Brain microvascular endothelial cell (primary cell): ENCODE measurements at regions not wholly inside any gene's neighbourhood (a gene's known extent, or its start where the extent isn't known, plus 50 kb on each side); places are given as distances from the start of the nearest gene placed in this dataset.
A peak's percentile ranks its signal among the peaks of the same experiment; 100 is the strongest.

Source experiments
- DNase-seq: peaks from one replicate; pipeline ENCODE4 v3.0.0-alpha.2; 2020
- H3K27ac ChIP-seq: fragments of 250-450 bp; sonication (Bioruptor Pico); 2 replicates; pipeline ENCODE4 v1.5.1; 2020; ENCODE audit warnings: mild to moderate bottlenecking, moderate library complexity
- H3K27me3 ChIP-seq: fragments of 250-450 bp; sonication (Bioruptor Pico); replicated peaks from 2 replicates; pipeline ENCODE4 v1.5.1; 2020; ENCODE audit warnings: mild to moderate bottlenecking
- H3K36me3 ChIP-seq: fragments of 250-450 bp; sonication (Bioruptor Pico); replicated peaks from 2 replicates; pipeline ENCODE4 v1.5.1; 2020; ENCODE audit warnings: mild to moderate bottlenecking
- H3K4me3 ChIP-seq: 2 replicates; pipeline ENCODE4 v1.5.1; 2011; ENCODE audit warnings: low read depth, mild to moderate bottlenecking, control low read depth, low read length, moderate library complexity
- CTCF ChIP-seq: IDR thresholded peaks from 2 replicates; pipeline ENCODE4 v1.5.1; 2011; ENCODE audit warnings: low read depth, mild to moderate bottlenecking, moderate library complexity, low read length, control low read depth, inconsistent platforms; ENCODE audit errors: missing control alignments
- in situ Hi-C: cut with HindIII; loops from 2 replicates; pipeline ENCODE4 v1.10.0; 2017; ENCODE audit warnings: low sequenced_read_pairs, low pct_ligation_motif_present

DNA sequence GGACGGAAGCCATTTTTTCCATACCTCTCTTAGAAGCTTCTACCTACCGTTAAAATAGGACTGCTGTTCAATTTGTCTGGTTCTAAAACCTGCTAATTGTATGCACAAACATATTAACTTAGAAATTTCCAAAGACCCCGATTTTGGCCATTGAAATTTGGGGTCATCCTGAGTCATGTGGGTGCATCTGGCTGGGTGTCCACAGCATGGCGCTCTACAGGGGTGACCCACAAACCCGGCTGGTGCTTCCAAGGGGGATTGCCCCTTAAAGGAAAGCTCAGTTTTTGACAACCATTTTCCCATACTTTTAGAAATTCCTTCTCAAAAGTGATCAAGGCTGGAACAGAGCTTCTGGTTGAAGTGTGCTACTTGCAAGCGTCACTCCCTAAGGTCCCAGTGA is 83.9 kb upstream of the EIF5 start:
- Histone ChIP-seq H3K27ac (no peak overlapping the region), H3K27me3 (peaks cover 2% of the 10 kb centered on the region), H3K4me3 (no peak overlapping the region), H3K36me3 (no peaks in the 10 kb centered on the region)
- in situ Hi-C loops = no loop called here
- DNase-seq = no peak
- no peak for TF ChIP-seq CTCF

- Histone ChIP-seq H3K36me3 (no peaks in the 10 kb centered on the region), H3K4me3 (no peak overlapping the region), H3K27me3 (peaks cover 2% of the 10 kb centered on the region), H3K27ac (no peak overlapping the region)
- TF ChIP-seq CTCF = no peak
- no peak for DNase-seq
- in situ Hi-C loops = no loop called here
Measured at GRCh38 chr14:103250874-103251273, 83.2 kb upstream of the EIF5 start.

DNA sequence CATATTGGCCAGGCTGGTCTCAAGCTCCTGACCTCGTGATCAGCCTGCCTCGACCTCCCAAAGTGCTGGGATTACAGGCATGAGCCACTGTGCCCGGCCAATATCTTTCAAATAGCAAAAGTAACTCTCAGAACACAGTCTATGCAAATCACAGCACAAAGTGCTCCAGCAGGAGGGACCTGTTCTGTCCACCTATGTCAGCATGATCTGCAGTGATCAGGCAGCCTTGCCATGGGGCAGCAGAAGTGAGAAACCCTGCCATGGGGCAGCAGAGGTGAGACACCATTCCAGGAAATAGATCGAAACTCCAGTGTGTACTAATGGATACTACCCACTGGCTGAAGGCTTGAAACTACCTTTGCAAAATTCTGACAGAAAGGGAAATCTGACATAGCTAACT is 78.5 kb upstream of the EIF5 start:
- Histone ChIP-seq H3K27ac (no peak overlapping the region), H3K27me3 (peaks cover 2% of the 10 kb centered on the region), H3K4me3 (no peak overlapping the region), H3K36me3 (no peaks in the 10 kb centered on the region)
- TF ChIP-seq CTCF = no peak
- in situ Hi-C loops = no loop called here
- DNase-seq = no peak

DNA sequence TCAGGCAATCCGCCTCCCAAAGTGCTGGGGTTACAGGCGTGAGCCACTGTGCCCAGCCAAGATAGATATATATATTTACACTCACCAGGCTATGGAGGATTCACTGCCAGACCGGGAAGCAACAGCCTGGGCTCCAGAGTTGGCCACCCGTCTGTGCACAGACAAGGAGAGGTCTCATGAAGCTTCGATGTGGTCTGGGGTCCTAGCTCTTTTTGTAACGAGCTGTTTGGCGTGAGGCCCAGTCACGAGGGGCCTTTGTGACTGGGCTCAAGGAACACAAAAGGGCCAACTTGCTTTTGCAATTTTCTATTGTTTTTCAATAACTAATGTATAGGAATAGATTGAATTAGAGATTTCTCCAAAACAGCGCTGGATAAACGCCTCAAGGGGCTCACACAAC is 77.6 kb upstream of the EIF5 start:
- Histone ChIP-seq H3K4me3 (no peak overlapping the region), H3K27ac (no peak overlapping the region), H3K27me3 (peaks cover 2% of the 10 kb centered on the region), H3K36me3 (no peaks in the 10 kb centered on the region)
- in situ Hi-C loops = no loop called here
- no peak for TF ChIP-seq CTCF
- DNase-seq = no peak

GRCh38 chr14:103257211-103257962 is 76.7 kb upstream of the EIF5 start:
- no peak for TF ChIP-seq CTCF
- peak; percentile 16 for DNase-seq
- H3K27me3 ChIP-seq = peaks cover 2% of the 10 kb centered on the region
- no peak overlapping the region for H3K27ac ChIP-seq
- in situ Hi-C loops = no loop called here
- no peaks in the 10 kb centered on the region for H3K36me3 ChIP-seq
- no peak overlapping the region for H3K4me3 ChIP-seq

- in situ Hi-C loops = no loop called here
- Histone ChIP-seq H3K27me3 (peaks cover 2% of the 10 kb centered on the region), H3K36me3 (no peaks in the 10 kb centered on the region), H3K27ac (no peak overlapping the region), H3K4me3 (no peak overlapping the region)
- DNase-seq = no peak
- no peak for TF ChIP-seq CTCF
Measured at GRCh38 chr14:103258211-103258610, 75.8 kb upstream of the EIF5 start.
